ENCODE measurements at regions not wholly inside any gene's neighbourhood (a gene's known extent, or its start where the extent isn't known, plus 50 kb on each side); places are given as distances from the start of the nearest gene placed in this dataset.
"Not testable (repeated sequence)": the region's sequence is repeated elsewhere in the genome, so short reads cannot be mapped to it uniquely, and the experiment has no call there.

DNA sequence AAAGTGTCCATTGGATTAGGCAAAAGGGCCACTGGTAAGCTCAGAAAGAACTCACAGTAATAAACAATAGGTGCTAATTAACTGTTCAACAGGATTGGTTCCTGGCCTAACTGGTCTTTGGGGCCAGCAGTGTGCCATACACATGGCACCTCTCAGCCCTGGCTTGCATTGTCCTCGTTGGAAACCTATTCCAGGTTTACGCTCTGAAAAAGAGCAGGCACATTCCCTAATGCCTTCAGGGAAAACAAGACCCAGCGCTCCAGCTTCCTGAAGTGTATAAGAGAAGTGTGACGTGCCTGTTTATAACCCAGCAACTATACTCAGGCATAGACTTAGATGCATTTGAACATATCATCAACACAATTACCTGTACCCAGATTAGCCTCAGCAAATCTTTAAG, 51.9 kb upstream of the RBM47 start:
- no peaks in the 10 kb centered on the region for H3K27me3 Mint-ChIP-seq
- H3K36me3 Mint-ChIP-seq = peaks cover 4% of the 10 kb centered on the region
- no peak overlapping the region for H3K27ac Mint-ChIP-seq
- H3K4me3 Mint-ChIP-seq = no peak overlapping the region
- H3K4me1 Mint-ChIP-seq = no peaks in the 10 kb centered on the region
- peaks cover 1% of the 10 kb centered on the region for H3K9me3 Mint-ChIP-seq
- DNase-seq = no peak
- ATAC-seq (ENCODE audit: low read depth) = no peak
- POLR2A ChIA-PET = no interaction called here

DNA sequence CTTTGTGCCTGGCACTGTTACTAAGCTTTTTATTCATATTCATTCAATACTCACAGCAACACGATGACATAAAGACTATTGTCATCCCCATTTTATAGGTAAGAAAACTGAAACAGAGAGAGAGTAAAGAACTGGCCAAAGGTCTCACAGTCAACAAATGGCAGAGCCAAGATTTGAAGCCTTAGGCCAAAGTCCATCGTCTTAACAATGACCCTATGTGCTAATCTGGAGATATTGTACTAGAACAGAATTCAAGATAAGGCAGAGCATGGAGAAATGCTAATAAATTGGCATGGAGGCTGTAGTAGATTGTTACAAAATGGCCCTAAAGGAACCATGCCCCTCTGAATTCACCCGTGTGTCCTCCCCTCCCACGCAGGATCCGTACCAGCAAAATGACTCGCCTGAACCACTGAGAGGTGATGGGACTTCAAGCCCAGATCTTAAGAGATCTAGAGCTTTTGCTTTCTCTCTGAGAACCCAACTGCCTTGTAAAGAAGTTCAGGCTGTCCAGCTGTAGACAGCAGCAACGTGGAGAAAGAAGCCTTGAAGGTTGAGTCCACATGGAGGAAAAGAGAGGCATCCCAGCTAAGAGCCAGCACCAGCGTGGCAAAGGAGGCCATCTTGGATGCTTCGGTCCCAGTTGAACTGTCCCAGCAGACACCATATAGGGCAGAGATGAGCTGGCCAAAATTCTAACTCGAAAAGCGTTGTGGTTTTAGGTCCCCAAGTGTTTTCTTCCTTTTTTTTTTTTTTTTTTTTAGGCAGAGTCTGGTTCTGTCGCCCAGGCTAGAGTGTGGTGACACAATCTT, 52.8 kb upstream of the RBM47 start:
- Mint-ChIP-seq H3K4me1 (no peaks in the 10 kb centered on the region), H3K27ac (no peak overlapping the region), H3K4me3 (no peak overlapping the region), H3K27me3 (no peaks in the 10 kb centered on the region), H3K36me3 (peaks cover 4% of the 10 kb centered on the region), H3K9me3 (peaks cover 1% of the 10 kb centered on the region)
- no peak for ATAC-seq (ENCODE audit: low read depth)
- DNase-seq = no peak
- POLR2A ChIA-PET = no interaction called here

DNA sequence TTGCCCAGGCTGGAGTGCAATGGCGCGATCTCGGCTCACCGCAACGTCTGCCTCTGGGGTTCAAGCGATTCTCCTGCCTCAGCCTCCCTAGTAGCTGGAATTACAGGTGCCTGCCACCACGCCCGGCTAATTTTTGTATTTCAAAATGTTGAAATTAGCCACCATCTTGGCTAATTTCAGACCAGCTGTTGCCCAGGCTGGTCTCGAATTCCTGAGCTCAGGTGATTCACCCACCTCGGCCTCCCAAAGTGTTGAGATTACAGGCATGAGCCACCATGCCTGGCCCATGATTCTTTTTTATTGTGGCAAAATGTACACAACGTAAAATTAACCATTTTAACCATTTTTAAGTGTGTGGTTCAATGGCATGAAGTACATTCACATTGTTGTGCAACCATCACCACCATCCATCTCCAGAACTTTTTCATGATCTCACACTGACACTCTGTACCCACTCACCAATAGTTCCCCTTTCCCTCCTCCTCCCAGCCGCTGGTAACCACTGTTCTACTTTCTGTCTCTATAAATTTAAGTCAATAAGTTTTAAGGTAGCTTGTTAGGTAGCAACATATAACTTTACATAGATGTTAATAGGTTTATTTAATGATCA, 54.0 kb upstream of the RBM47 start:
- H3K4me1 Mint-ChIP-seq, POLR2A ChIA-PET: not testable (repeated sequence)

DNA sequence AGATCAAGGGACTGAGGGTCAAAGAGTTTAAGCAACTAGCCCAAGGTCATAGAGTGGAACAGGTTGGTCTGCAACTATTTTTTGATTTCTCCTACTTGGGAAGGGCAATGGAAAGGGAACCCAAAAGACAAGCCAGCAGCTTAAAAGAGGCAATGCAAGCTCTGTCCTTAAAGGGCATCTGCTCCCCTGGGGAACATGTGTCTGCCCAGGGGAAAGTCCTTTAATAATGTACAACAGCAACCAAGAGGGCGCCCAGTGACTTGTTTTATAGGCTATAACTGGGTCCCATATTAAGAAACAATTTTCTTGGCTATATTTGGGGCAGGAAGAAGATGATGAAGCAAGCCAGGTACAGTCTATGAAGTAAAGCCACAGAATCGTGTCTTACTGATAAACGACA, 54.7 kb upstream of the RBM47 start:
- no peaks in the 10 kb centered on the region for H3K27me3 Mint-ChIP-seq
- POLR2A ChIA-PET = no interaction called here
- DNase-seq (no peak), ATAC-seq (ENCODE audit: low read depth) (no peak)
- peaks cover 1% of the 10 kb centered on the region for H3K9me3 Mint-ChIP-seq
- no peak overlapping the region for H3K27ac Mint-ChIP-seq
- peaks cover 6% of the 10 kb centered on the region for H3K36me3 Mint-ChIP-seq
- H3K4me1 Mint-ChIP-seq = peaks cover 8% of the 10 kb centered on the region
- no peak overlapping the region for H3K4me3 Mint-ChIP-seq

More for the DNA sequence above, 54.0 kb upstream of the RBM47 start:
- H3K27me3 Mint-ChIP-seq; H3K4me3 Mint-ChIP-seq; ATAC-seq (ENCODE audit: low read depth); H3K27ac Mint-ChIP-seq; H3K36me3 Mint-ChIP-seq; DNase-seq; H3K9me3 Mint-ChIP-seq: not testable (repeated sequence)

DNA sequence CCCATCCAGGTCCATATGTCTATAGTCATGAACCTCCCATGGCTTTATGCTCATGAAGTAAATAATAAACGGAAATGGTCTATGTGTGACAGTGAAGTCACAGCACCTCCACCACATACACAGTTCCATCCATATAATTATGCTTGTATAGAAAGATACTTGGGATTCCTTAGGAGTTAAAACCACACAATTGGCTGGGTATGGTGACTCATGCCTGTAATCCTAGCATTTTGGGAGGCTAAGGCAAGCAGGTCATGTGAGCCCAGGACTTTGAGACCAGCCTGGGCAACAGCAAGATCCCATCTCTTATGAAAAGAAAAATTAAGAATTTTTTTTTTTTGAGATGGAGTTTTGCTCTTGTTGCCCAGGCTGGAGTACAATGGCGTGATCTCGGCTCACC, 55.6 kb upstream of the RBM47 start:
- Mint-ChIP-seq H3K4me3 (no peak overlapping the region), H3K4me1 (peaks cover 10% of the 10 kb centered on the region), H3K27me3 (no peaks in the 10 kb centered on the region), H3K9me3 (peaks cover 2% of the 10 kb centered on the region), H3K27ac (no peak overlapping the region), H3K36me3 (peaks cover 6% of the 10 kb centered on the region)
- ATAC-seq (ENCODE audit: low read depth) (no peak), DNase-seq (no peak)
- POLR2A ChIA-PET = no interaction called here

DNA sequence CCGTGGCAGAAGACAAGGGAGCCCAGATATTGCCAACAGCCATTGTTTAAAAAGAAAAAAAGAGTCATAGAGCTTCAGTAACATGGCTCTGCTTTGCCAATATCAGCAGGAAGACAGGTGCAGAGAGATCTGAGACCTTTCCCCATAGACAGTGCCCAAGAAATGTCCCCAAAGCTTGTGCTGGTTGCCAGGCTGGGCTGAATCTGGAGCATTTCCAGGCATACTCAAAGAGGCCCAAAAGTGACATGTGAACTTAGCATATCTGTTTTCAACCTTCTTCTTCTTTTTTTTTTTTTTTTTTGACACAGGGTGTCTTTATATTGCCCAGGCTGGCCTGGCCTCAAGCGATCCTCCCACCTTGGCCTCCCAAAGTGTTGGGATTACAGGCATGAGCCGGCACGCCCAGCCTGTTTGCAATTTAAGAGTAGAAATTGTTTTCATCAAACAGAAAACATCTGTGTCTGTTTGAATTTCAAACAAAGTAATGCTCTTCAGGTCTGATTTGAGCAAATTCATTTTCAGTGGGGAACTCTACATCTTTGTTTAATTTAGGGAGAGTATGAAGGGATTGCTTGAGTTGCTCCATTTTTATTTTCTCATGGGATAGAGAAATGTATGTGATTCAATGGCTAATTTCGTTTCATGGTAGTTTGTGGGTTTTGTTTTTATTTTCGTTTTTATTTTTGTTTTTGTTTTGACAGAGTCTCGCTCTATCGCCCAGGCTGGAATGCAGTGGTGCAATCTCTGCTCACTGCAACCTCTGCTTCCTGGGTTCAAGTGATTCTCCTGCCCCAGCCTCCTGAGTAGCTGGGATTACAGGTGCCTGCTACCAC, 56.6 kb upstream of the RBM47 start:
- H3K36me3 Mint-ChIP-seq = peaks cover 6% of the 10 kb centered on the region
- peaks cover 10% of the 10 kb centered on the region for H3K4me1 Mint-ChIP-seq
- H3K27ac Mint-ChIP-seq = no peak overlapping the region
- DNase-seq = no peak
- no peaks in the 10 kb centered on the region for H3K27me3 Mint-ChIP-seq
- POLR2A ChIA-PET = no interaction called here
- no peak overlapping the region for H3K4me3 Mint-ChIP-seq
- peaks cover 1% of the 10 kb centered on the region for H3K9me3 Mint-ChIP-seq
- no peak for ATAC-seq (ENCODE audit: low read depth)

DNA sequence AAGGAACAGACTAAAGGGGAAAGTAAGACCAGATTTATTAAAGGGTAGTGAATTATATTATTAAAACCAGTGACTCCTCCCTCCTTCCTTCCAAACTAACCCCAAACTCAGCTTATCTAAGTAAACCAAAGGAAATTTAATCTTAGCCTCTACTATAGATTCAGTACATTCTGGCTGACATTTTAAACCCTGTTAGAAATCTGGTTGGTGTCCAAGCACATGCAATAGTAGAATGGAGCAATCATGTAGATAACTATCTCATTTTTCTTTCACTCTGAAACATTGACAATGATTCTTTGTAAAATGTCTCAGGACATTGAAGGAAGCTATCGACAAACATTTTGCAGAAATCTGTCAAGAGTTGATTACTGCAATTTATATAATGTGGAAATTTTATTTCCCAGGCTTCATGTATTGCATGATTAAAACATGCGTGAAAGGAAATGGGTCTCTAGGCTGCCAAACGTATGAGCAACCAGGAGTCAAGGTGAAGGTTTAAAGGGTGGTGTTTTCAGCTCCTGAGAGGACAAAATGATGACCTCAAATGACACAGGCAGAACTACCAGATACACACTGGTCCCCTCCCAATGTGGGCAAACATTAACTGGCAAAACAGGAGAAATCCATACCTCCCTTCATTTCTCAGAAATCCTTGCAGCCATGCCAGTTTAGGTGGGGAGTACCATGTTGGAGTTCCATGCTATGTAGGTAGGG, 58.2 kb upstream of the RBM47 start:
- no peaks in the 10 kb centered on the region for H3K27me3 Mint-ChIP-seq
- peaks cover 10% of the 10 kb centered on the region for H3K4me1 Mint-ChIP-seq
- ATAC-seq (ENCODE audit: low read depth) = no peak
- peaks cover 4% of the 10 kb centered on the region for H3K36me3 Mint-ChIP-seq
- no peak for DNase-seq
- H3K9me3 Mint-ChIP-seq = peaks cover 1% of the 10 kb centered on the region
- POLR2A ChIA-PET = interaction anchor here (0.7 kb wide), 2 partner anchors 10 to 30 kb away, joined by 3 to 4 read pairs; no protein-coding TSS in a partner anchor
- no peak overlapping the region for H3K27ac Mint-ChIP-seq
- H3K4me3 Mint-ChIP-seq = no peak overlapping the region

DNA sequence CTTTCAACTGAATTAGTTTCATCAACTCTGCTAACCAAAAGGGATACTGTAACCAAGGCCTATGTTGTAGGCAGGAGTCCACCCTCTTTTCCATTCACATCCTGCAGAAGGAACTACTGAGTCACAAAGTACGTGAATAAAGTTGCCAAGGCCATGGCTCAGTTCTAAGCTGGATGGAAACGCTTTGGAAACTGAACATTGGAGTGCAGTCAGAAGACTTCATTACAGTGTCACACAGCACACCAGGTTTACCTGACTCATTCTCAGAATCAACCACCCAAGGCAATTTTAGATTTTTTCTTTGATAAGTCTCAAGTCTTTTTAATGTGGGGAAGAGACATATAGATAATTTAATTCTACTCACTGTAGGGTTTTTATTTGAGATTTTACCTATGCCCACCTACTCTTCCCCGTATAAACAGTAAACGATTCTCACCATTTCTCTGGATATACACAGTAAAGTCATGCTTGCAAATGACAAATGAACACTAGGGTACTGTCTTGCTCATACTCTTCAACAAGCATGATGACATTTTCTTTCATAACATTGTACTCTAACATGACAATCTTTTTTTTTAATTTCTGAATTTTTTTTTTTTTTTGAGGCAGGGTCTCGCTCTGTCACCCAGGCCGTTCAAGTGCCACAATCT, 58.9 kb upstream of the RBM47 start:
- Mint-ChIP-seq H3K27ac (no peak overlapping the region), H3K27me3 (no peaks in the 10 kb centered on the region), H3K4me3 (no peak overlapping the region), H3K4me1 (peaks cover 10% of the 10 kb centered on the region), H3K36me3 (peaks cover 4% of the 10 kb centered on the region), H3K9me3 (peaks cover 1% of the 10 kb centered on the region)
- DNase-seq = no peak
- peak; percentile 56 for ATAC-seq (ENCODE audit: low read depth)
- POLR2A ChIA-PET = interaction anchor here (0.8 kb wide), 1 partner anchor 16 kb away, joined by 5 read pairs; no protein-coding TSS in a partner anchor

DNA sequence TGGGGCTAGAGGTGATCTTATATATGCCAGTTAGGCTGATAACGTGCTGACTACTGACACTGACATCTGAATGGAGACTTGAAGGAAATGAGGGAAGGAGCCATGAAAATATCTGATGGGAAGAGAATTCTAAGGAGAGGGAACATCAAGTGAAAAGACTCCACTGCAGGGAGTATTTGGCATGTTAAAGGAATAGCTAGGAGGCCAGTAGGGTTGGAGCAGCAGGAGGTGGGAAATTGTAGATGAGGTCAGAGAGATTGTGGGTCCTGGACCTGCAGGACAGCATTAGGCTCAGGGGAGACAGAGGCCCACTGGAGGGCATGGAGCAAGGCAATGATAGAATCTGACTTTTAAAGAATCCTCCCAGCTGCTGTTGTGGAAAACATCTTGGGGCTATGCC, 55.8 kb upstream of the NSUN7 start:
- Mint-ChIP-seq H3K4me3 (no peak overlapping the region), H3K27ac (no peak overlapping the region), H3K36me3 (no peaks in the 10 kb centered on the region), H3K4me1 (peaks cover 2% of the 10 kb centered on the region), H3K27me3 (no peaks in the 10 kb centered on the region), H3K9me3 (peaks cover 1% of the 10 kb centered on the region)
- no peak for DNase-seq
- POLR2A ChIA-PET = no interaction called here
- ATAC-seq (ENCODE audit: low read depth) = no peak

DNA sequence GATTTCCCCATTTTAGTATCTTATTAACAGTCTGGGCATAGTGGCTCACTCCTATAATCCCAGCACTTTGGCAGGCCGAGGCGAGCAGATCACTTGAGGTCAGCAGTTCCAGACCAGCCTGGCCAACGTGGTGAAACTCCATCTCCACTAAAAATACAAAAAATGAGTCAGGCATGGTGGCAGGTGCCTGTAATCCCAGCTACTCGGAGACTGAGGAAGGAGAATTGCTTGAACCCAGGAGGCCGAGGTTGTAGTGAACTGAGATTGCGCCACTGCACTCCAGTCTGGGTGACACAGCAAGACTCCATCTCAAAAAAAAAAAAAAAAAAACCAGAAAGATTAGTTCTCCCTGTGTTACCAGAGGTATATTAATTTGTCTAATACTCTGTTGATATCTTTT, 52.3 kb upstream of the NSUN7 start:
- not testable (repeated sequence) for H3K36me3 Mint-ChIP-seq; H3K27me3 Mint-ChIP-seq; H3K4me1 Mint-ChIP-seq; H3K4me3 Mint-ChIP-seq; H3K27ac Mint-ChIP-seq; DNase-seq; H3K9me3 Mint-ChIP-seq; ATAC-seq (ENCODE audit: low read depth)
- POLR2A ChIA-PET = interaction anchor here (0.7 kb wide), 1 partner anchor 638 kb away, joined by 5 read pairs; no protein-coding TSS in a partner anchor

DNA sequence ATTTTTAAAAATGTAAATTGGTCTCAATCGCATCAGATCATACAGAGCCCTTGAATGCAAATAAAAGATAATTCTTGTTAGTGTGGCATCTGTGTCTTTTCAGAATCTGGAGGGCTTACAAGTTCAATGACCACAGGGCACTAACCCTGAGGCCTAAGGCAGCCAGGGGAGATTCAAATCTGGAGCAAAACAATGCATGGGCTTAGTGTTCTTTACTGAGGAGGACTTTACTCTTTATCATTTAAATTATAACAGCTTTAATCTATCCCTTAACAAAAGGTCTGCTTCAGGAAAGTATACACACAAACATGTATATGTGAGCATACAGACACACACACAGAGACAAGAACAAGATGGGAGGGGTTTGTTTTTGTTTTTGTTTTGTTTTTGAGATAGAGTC, 51.0 kb upstream of the NSUN7 start:
- Mint-ChIP-seq H3K36me3 (no peaks in the 10 kb centered on the region), H3K27me3 (no peaks in the 10 kb centered on the region), H3K4me3 (no peak overlapping the region), H3K27ac (no peak overlapping the region), H3K4me1 (peaks cover 11% of the 10 kb centered on the region), H3K9me3 (no peaks in the 10 kb centered on the region)
- POLR2A ChIA-PET = no interaction called here
- ATAC-seq (ENCODE audit: low read depth) = no peak
- no peak for DNase-seq

DNA sequence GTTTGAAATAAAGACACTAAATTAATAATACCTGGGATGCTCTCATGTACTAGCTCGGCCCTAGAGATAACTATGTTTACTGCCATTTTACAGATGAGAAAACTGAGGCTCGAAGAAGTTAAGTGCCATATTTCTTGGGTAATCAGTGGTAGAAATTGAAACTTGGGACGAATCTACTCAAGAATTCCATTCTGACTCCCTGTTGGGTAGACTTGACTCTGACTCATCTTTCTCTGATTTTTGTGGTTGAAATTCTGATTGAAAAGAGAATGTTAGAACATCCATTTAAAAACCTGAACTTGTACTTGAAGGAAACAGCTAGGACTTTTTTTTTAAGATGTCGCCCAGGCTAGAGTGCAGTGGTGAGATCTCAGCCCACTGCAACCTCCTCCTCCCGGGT, 50.1 kb upstream of the NSUN7 start:
- Mint-ChIP-seq H3K9me3 (no peaks in the 10 kb centered on the region), H3K27ac (no peak overlapping the region), H3K27me3 (no peaks in the 10 kb centered on the region), H3K4me1 (peaks cover 11% of the 10 kb centered on the region), H3K4me3 (no peak overlapping the region), H3K36me3 (no peaks in the 10 kb centered on the region)
- ATAC-seq (ENCODE audit: low read depth) = no peak
- POLR2A ChIA-PET = no interaction called here
- no peak for DNase-seq

Measured in activated naive CD8-positive, alpha-beta T cell treated with anti-CD3 and anti-CD28 coated beads, Interleukin-2, amount 10 ng/mL, durations not matched to agents 7 days and 5 days (primary cell).